Body of pancreas (tissue), 4 donors: ENCODE measurements at regions not wholly inside any gene's neighbourhood (a gene's known extent, or its start where the extent isn't known, plus 50 kb on each side); places are given as distances from the start of the nearest gene placed in this dataset.

Experiments used
- ATAC-seq: fragments of 150-250 bp; one replicate; pipeline ENCODE4 v1.9.1; 2016
- DNase-seq, 4 donors: peaks; one replicate each; pipeline ENCODE4 v3.0.0-alpha.2; 2019
- H3K27ac ChIP-seq, 4 donors: fragments of 200-600 bp; sonication (generic); 1 replicate in 3 of 4; 2 replicates in 1 of 4; pipeline versions ENCODE4 v1.5.1 to v1.6.1; 2016 to 2019; ENCODE audit warnings: mild to moderate bottlenecking in 1 of 4, mixed read lengths in 1 of 4, moderate library complexity in 1 of 4
- H3K27me3 ChIP-seq, 2 donors: fragments of 200-600 bp; sonication (generic); one replicate each; pipeline ENCODE4 v1.6.0; 2016; ENCODE audit warnings: mild to moderate bottlenecking in 1 of 2
- H3K36me3 ChIP-seq, 2 donors: fragments of 200-600 bp; sonication (generic); replicated peaks in 1 of 2; 2 replicates each; pipeline ENCODE4 v1.5.1; 2016; ENCODE audit warnings: low read depth in 2 of 2; ENCODE audit not compliant: insufficient read depth in 1 of 2
- H3K4me1 ChIP-seq: fragments of 200-600 bp; sonication (generic); one replicate; pipeline ENCODE4 v1.6.0; 2016
- H3K4me3 ChIP-seq, 2 donors: fragments of 200-600 bp; sonication (generic); 1 replicate in 1 of 2; 2 replicates in 1 of 2; pipeline ENCODE4 v1.5.1; 2016 to 2019
- H3K9me3 ChIP-seq, 3 donors: fragments of 200-600 bp; sonication (generic); 1 replicate in 2 of 3; 2 replicates in 1 of 3; pipeline ENCODE4 v1.5.1; 2016
- POLR2A ChIP-seq, 3 donors: fragments of 450-650 bp; IDR thresholded peaks; one replicate each; pipeline ENCODE4 v1.6.1; 2016; ENCODE audit warnings: antibody characterized with exemption in 3 of 3, mild to moderate bottlenecking in 2 of 3
- whole genome bisulfite sequencing, 2 donors: methylation state at CpG; one replicate each; pipeline ENCODE4 v1.1.5; 2017; 5-methylcytosine and 5-hydroxymethylcytosine counted together
- intact Hi-C: fragments of 100-400 bp; cut with DNase I; formaldehyde crosslinking; loops from one replicate; pipeline ENCODE4 v1.15.1; 2023
- TF ChIP-seq, protein P1 (sequence below), 7 experiments: fragments of 450-650 bp in 4 of 7; fragments of 200-600 bp in 3 of 7; sonication (generic) in 3 of 7; IDR thresholded peaks; one replicate each; pipeline ENCODE4 v1.5.1; 2016 to 2019; ENCODE audit warnings: antibody characterized with exemption in 7 of 7

DNA sequence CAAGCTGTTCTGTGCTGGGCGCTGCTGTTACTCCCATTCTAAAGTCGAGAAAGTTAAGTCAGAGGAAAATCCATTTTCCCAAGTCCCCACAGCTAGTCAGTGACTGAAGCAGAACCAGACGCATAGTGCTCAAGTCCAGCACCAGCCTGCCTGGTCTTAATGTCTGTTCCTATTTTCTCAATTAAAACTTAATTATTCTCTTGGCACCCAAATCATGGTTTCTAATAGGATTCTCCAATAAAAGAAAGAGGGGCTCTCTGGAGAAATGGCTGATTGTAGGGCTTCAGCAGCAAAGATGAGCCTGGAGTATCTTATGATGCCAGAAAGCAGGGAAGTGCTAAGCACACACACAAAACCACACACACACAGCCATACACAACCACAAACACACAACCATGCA is 531.0 kb upstream of the SALL3 start:
- 81 to 91% methylated on average over 3 of the region's 3 CpGs for WGBS, 2 donors
- no peak for TF ChIP-seq POLR2A (IDR thresholded peaks at IDR 0.05)
- TF ChIP-seq, protein P1, sequence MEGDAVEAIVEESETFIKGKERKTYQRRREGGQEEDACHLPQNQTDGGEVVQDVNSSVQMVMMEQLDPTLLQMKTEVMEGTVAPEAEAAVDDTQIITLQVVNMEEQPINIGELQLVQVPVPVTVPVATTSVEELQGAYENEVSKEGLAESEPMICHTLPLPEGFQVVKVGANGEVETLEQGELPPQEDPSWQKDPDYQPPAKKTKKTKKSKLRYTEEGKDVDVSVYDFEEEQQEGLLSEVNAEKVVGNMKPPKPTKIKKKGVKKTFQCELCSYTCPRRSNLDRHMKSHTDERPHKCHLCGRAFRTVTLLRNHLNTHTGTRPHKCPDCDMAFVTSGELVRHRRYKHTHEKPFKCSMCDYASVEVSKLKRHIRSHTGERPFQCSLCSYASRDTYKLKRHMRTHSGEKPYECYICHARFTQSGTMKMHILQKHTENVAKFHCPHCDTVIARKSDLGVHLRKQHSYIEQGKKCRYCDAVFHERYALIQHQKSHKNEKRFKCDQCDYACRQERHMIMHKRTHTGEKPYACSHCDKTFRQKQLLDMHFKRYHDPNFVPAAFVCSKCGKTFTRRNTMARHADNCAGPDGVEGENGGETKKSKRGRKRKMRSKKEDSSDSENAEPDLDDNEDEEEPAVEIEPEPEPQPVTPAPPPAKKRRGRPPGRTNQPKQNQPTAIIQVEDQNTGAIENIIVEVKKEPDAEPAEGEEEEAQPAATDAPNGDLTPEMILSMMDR (IDR thresholded peaks at IDR 0.05): no peak
- Histone ChIP-seq H3K9me3 (no peaks in the 10 kb centered on the region), H3K36me3 (no peaks in the 10 kb centered on the region), H3K4me1 (no peaks in the 10 kb centered on the region), H3K27ac (no peak overlapping the region), H3K4me3 (no peak overlapping the region), H3K27me3 (no peaks in the 10 kb centered on the region)
- ATAC-seq (no peak), DNase-seq (no peak)
- intact Hi-C loops: no loop called here

GRCh38 chr18:78454221-78454620 is 525.4 kb upstream of the SALL3 start:
- ATAC-seq (no peak), DNase-seq (no peak)
- WGBS, 2 donors: 59 to 61% methylated on average over 9 of the region's 9 CpGs
- Histone ChIP-seq H3K4me3 (no peak overlapping the region), H3K9me3 (no peaks in the 10 kb centered on the region), H3K27ac (no peak overlapping the region), H3K36me3 (no peaks in the 10 kb centered on the region), H3K4me1 (no peaks in the 10 kb centered on the region), H3K27me3 (no peaks in the 10 kb centered on the region)
- no peak for TF ChIP-seq POLR2A (IDR thresholded peaks at IDR 0.05)
- TF ChIP-seq, protein P1 (IDR thresholded peaks at IDR 0.05): no peak
- intact Hi-C loops: no loop called here

DNA sequence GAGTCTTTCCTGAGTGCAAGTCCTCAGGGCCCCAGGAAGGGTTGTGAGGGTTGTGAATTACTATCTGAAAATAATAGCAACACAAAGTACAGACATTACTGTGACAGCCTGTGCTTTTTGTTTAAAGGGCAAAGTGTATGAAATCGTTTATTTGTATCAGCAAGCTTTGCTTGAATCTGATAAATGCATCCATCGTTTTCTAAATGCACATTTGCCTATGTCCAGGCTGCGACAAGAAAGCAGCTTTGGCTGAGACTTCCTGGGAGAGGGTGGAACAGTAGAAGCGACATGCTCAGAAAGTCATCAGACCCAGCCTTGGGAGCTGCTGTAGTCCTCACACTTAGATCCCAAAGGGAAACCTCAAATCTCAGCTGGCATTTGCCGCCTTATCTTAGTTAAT is 524.2 kb upstream of the SALL3 start:
- Histone ChIP-seq H3K4me3 (no peak overlapping the region), H3K36me3 (no peaks in the 10 kb centered on the region), H3K27me3 (no peaks in the 10 kb centered on the region), H3K4me1 (no peaks in the 10 kb centered on the region), H3K27ac (no peak overlapping the region), H3K9me3 (no peaks in the 10 kb centered on the region)
- ATAC-seq: no peak
- 47% methylated on average over 5 of the region's 5 CpGs for WGBS, 2 donors
- TF ChIP-seq, protein P1 (IDR thresholded peaks at IDR 0.05): no peak
- TF ChIP-seq POLR2A (IDR thresholded peaks at IDR 0.05): no peak
- DNase-seq: no peak
- intact Hi-C loops: no loop called here

GRCh38 chr18:78457011-78457410 is 522.6 kb upstream of the SALL3 start:
- DNase-seq: no peak

DNA sequence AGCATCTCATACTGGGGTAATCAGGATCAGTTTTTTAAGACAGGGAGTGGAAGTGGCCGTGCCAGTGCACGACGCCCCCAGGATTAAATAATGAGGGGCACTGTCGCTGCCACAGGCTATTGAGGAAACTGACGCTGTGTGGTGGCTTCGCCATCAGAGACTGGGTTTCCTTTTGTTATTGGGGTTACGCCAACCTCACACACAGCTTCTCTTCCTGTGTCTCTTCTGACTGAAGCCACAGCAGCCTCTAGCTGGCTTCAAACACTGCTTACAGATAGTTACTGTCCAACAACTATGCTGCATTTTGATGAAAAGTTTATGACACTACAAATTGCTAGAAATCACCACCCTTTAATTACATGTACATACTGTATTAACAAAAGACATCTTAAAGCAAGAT is 521.9 kb upstream of the SALL3 start:
- no peaks in the 10 kb centered on the region for H3K27me3 ChIP-seq
- WGBS, 2 donors: 69 to 76% methylated on average over 7 of the region's 7 CpGs
- no peak for ATAC-seq

More at GRCh38 chr18:78457011-78457410, 522.6 kb upstream of the SALL3 start:
- Histone ChIP-seq H3K27ac (no peak overlapping the region), H3K4me3 (no peak overlapping the region), H3K27me3 (no peaks in the 10 kb centered on the region), H3K9me3 (no peaks in the 10 kb centered on the region), H3K4me1 (no peaks in the 10 kb centered on the region), H3K36me3 (no peaks in the 10 kb centered on the region)
- TF ChIP-seq, protein P1 (IDR thresholded peaks at IDR 0.05): no peak
- TF ChIP-seq POLR2A (IDR thresholded peaks at IDR 0.05): no peak
- intact Hi-C loops: no loop called here
- ATAC-seq: no peak
- WGBS, 2 donors: 60 to 78% methylated on average over 10 to 13 of the region's 13 CpGs

More for the DNA sequence above, 521.9 kb upstream of the SALL3 start:
- no peaks in the 10 kb centered on the region for H3K9me3 ChIP-seq
- no peaks in the 10 kb centered on the region for H3K4me1 ChIP-seq
- intact Hi-C loops: no loop called here
- no peak overlapping the region for H3K4me3 ChIP-seq
- H3K27ac ChIP-seq: no peak overlapping the region
- no peaks in the 10 kb centered on the region for H3K36me3 ChIP-seq
- TF ChIP-seq POLR2A (IDR thresholded peaks at IDR 0.05): no peak
- TF ChIP-seq, protein P1 (IDR thresholded peaks at IDR 0.05): no peak
- no peak for DNase-seq
